Liver (tissue), 8 donors: ENCODE measurements at regions not wholly inside any gene's neighbourhood (a gene's known extent, or its start where the extent isn't known, plus 50 kb on each side); places are given as distances from the start of the nearest gene placed in this dataset.

Experiments
- DNase-seq: peaks from one replicate; pipeline ENCODE4 v3.0.0-alpha.2; 2017; ENCODE audit warnings: low spot score
- H3K27ac ChIP-seq, 2 donors: one replicate each; pipeline ENCODE4 v1.7.0; 2013; ENCODE audit warnings: inconsistent platforms in 2 of 2, low read length in 2 of 2, control low read depth in 1 of 2, low read depth in 1 of 2, mild to moderate bottlenecking in 1 of 2
- H3K27me3 ChIP-seq, 4 donors: one replicate each; pipeline versions ENCODE4 v1.6.1 to v1.7.0; 2013; ENCODE audit warnings: low read length in 3 of 4, inconsistent platforms in 1 of 4, mild to moderate bottlenecking in 1 of 4, moderate library complexity in 1 of 4; ENCODE audit not compliant: control insufficient read depth in 4 of 4, insufficient read depth in 4 of 4
- H3K36me3 ChIP-seq, 4 donors: one replicate each; pipeline versions ENCODE4 v1.6.1 to v1.7.0; 2013; ENCODE audit warnings: low read length in 3 of 4, mild to moderate bottlenecking in 3 of 4, low read depth in 1 of 4, moderate library complexity in 1 of 4; ENCODE audit not compliant: control insufficient read depth in 4 of 4, insufficient read depth in 3 of 4
- H3K4me1 ChIP-seq, 4 donors: one replicate each; pipeline versions ENCODE4 v1.6.1 to v1.7.0; 2013; ENCODE audit warnings: low read length in 3 of 4, mild to moderate bottlenecking in 3 of 4, moderate library complexity in 1 of 4; ENCODE audit not compliant: control insufficient read depth in 4 of 4, insufficient read depth in 4 of 4
- H3K4me3 ChIP-seq, 3 donors: one replicate each; pipeline versions ENCODE4 v1.6.1 to v1.7.0; 2013; ENCODE audit warnings: low read length in 3 of 3, control low read depth in 1 of 3, low read depth in 1 of 3, mild to moderate bottlenecking in 1 of 3
- H3K9ac ChIP-seq, 2 donors: one replicate each; pipeline ENCODE4 v1.7.0; 2013; ENCODE audit warnings: low read length in 2 of 2, mild to moderate bottlenecking in 2 of 2, moderate library complexity in 2 of 2, control low read depth in 1 of 2, low read depth in 1 of 2
- H3K9me3 ChIP-seq, 4 donors: one replicate each; pipeline versions ENCODE4 v1.6.1 to v1.7.0; 2013; ENCODE audit warnings: low read length in 3 of 4; ENCODE audit not compliant: control insufficient read depth in 4 of 4
- EGR1 ChIP-seq, 2 donors: IDR thresholded peaks; 2 replicates each; pipeline ENCODE4 v1.6.1; 2016 to 2018; ENCODE audit warnings: antibody characterized with exemption in 2 of 2, low read depth in 2 of 2
- FOXA1 ChIP-seq: IDR thresholded peaks from 2 replicates; pipeline ENCODE4 v1.6.1; 2016; ENCODE audit warnings: antibody characterized with exemption
- FOXA2 ChIP-seq: IDR thresholded peaks from 2 replicates; pipeline ENCODE4 v1.6.1; 2016; ENCODE audit warnings: antibody characterized with exemption
- GABPA ChIP-seq, 2 donors: IDR thresholded peaks in 1 of 2; conservative IDR thresholded peaks in 1 of 2; 2 replicates each; pipeline ENCODE4 v1.6.1; 2016; ENCODE audit warnings: antibody characterized with exemption in 2 of 2, mild to moderate bottlenecking in 1 of 2, moderate library complexity in 1 of 2
- HNF4A ChIP-seq, 2 donors: conservative IDR thresholded peaks; 2 replicates each; pipeline ENCODE4 v1.6.1; 2016; ENCODE audit warnings: antibody characterized with exemption in 2 of 2, mild to moderate bottlenecking in 2 of 2
- HNF4G ChIP-seq: IDR thresholded peaks from 2 replicates; pipeline ENCODE4 v1.6.1; 2016; ENCODE audit warnings: antibody characterized with exemption
- JUND ChIP-seq, 2 donors: IDR thresholded peaks; 2 replicates each; pipeline ENCODE4 v1.6.1; 2016; ENCODE audit warnings: antibody characterized with exemption in 2 of 2
- MAX ChIP-seq: IDR thresholded peaks from 2 replicates; pipeline ENCODE4 v1.6.1; 2016; ENCODE audit warnings: antibody characterized with exemption
- NR2F2 ChIP-seq: IDR thresholded peaks from 2 replicates; pipeline ENCODE4 v1.6.1; 2016; ENCODE audit warnings: antibody characterized with exemption
- RAD21 ChIP-seq, 2 donors: IDR thresholded peaks; 2 replicates each; pipeline ENCODE4 v1.6.1; 2016; ENCODE audit warnings: antibody characterized with exemption in 2 of 2, mild to moderate bottlenecking in 2 of 2
- REST ChIP-seq: IDR thresholded peaks from 2 replicates; pipeline ENCODE4 v1.6.1; 2016; ENCODE audit warnings: antibody characterized with exemption, mild to moderate bottlenecking
- RXRA ChIP-seq, 2 donors: IDR thresholded peaks; 2 replicates each; pipeline ENCODE4 v1.6.1; 2017 to 2018; ENCODE audit warnings: antibody characterized with exemption in 2 of 2, mild to moderate bottlenecking in 1 of 2
- SP1 ChIP-seq: IDR thresholded peaks from 2 replicates; pipeline ENCODE4 v1.6.1; 2018; ENCODE audit warnings: antibody characterized with exemption, mild to moderate bottlenecking
- TAF1 ChIP-seq: conservative IDR thresholded peaks from 2 replicates; pipeline ENCODE4 v1.6.1; 2016; ENCODE audit warnings: antibody characterized with exemption, mild to moderate bottlenecking
- YY1 ChIP-seq: IDR thresholded peaks from 2 replicates; pipeline ENCODE4 v1.6.1; 2016; ENCODE audit warnings: antibody characterized with exemption, mild to moderate bottlenecking
- WGBS: extraction: QIAGEN DNeasy Blood & Tissue Kit; methylation state at CpG from one replicate; pipeline ENCODE4 v1.1.7; 2013; 5-methylcytosine and 5-hydroxymethylcytosine counted together
- TF ChIP-seq, protein P1 (sequence below): IDR thresholded peaks from 2 replicates; pipeline ENCODE4 v1.6.1; 2016; ENCODE audit warnings: antibody characterized with exemption
- TF ChIP-seq, protein P2 (sequence below): fragments of 150-350 bp; IDR thresholded peaks from 2 replicates; pipeline ENCODE4 v1.5.1; 2017; ENCODE audit warnings: improper control_type of control experiment, low read depth, low read length; ENCODE audit not compliant: missing input control
- TF ChIP-seq, protein P3 (sequence below): IDR thresholded peaks from 2 replicates; pipeline ENCODE4 v1.6.1; 2016; ENCODE audit warnings: antibody characterized with exemption
- donor health status: healthy.
- donor health status: healthy.
- donor health status: healthy.
- donor health status: healthy.
- donor health status: healthy.

GRCh38 chr13:31063772-31064171, 97.9 kb downstream of the HSPH1 start:
- H3K27me3 ChIP-seq, result peaks cover 0 to 4% (median 0%) of the 10 kb centered on the region in 4 donors
- H3K9ac ChIP-seq, result no peak overlapping the region
- H3K9me3 ChIP-seq, result peaks cover 0 to 3% (median under 1%) of the 10 kb centered on the region in 4 donors
- no peak overlapping the region for H3K4me3 ChIP-seq
- TF ChIP-seq JUND (IDR thresholded peaks at IDR 0.05) (no peak), HNF4G (no peak), REST (no peak), SP1 (no peak), MAX (no peak)
- H3K27ac ChIP-seq, result no peak overlapping the region
- H3K36me3 ChIP-seq, result no peaks in the 10 kb centered on the region
- no peaks in the 10 kb centered on the region for H3K4me1 ChIP-seq
- no peak for DNase-seq
- WGBS, result 85% methylated on average over 1 of the region's 1 CpG

DNA sequence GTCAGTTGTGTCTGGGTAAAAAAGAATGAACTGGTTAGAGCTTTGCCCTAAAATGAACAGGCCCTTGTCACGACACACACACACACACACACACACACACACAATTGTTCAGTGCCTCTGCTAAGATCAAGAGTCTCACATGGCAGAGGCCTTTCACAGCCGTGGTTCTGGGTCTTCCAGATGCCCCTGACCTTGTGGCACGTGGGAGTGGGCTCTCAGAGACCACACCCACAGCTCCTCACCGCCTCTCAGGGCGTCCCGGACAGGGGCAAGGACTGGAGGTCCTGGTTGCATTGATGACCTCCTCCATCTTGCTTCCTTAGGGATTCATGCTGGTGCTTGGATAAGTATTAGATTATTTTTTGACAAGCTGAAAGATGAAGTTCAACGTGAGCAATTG, 101.0 kb downstream of the HSPH1 start:
- Histone ChIP-seq H3K4me3 (no peak overlapping the region), H3K4me1 (no peaks in the 10 kb centered on the region), H3K9ac (no peak overlapping the region), H3K27ac (no peak overlapping the region), H3K36me3 (no peaks in the 10 kb centered on the region), H3K27me3 (peaks cover 0 to 4% (median 0%) of the 10 kb centered on the region in 4 donors), H3K9me3 (peaks cover 0 to 3% (median under 1%) of the 10 kb centered on the region in 4 donors)
- 68% methylated on average over 7 of the region's 7 CpGs for WGBS
- TF ChIP-seq, protein P1, sequence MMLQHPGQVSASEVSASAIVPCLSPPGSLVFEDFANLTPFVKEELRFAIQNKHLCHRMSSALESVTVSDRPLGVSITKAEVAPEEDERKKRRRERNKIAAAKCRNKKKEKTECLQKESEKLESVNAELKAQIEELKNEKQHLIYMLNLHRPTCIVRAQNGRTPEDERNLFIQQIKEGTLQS, result no peak
- TF ChIP-seq NR2F2 (no peak), MAX (no peak), FOXA1 (no peak), RXRA (IDR thresholded peaks at IDR 0.05) (no peak), EGR1 (IDR thresholded peaks at IDR 0.05; ENCODE audit: low read depth in 2 of 2) (no peak), YY1 (no peak), HNF4G (no peak), FOXA2 (no peak), GABPA (IDR thresholded peaks at IDR 0.05 in 1 of 2, conservative IDR thresholded peaks at IDR 0.05 in 1 of 2) (no peak), HNF4A (conservative IDR thresholded peaks at IDR 0.05) (no peak), TAF1 (no peak), RAD21 (IDR thresholded peaks at IDR 0.05) (no peak), REST (no peak), JUND (IDR thresholded peaks at IDR 0.05) (no peak), SP1 (no peak)
- TF ChIP-seq, protein P2, sequence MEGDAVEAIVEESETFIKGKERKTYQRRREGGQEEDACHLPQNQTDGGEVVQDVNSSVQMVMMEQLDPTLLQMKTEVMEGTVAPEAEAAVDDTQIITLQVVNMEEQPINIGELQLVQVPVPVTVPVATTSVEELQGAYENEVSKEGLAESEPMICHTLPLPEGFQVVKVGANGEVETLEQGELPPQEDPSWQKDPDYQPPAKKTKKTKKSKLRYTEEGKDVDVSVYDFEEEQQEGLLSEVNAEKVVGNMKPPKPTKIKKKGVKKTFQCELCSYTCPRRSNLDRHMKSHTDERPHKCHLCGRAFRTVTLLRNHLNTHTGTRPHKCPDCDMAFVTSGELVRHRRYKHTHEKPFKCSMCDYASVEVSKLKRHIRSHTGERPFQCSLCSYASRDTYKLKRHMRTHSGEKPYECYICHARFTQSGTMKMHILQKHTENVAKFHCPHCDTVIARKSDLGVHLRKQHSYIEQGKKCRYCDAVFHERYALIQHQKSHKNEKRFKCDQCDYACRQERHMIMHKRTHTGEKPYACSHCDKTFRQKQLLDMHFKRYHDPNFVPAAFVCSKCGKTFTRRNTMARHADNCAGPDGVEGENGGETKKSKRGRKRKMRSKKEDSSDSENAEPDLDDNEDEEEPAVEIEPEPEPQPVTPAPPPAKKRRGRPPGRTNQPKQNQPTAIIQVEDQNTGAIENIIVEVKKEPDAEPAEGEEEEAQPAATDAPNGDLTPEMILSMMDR, result no peak
- TF ChIP-seq, protein P3, sequence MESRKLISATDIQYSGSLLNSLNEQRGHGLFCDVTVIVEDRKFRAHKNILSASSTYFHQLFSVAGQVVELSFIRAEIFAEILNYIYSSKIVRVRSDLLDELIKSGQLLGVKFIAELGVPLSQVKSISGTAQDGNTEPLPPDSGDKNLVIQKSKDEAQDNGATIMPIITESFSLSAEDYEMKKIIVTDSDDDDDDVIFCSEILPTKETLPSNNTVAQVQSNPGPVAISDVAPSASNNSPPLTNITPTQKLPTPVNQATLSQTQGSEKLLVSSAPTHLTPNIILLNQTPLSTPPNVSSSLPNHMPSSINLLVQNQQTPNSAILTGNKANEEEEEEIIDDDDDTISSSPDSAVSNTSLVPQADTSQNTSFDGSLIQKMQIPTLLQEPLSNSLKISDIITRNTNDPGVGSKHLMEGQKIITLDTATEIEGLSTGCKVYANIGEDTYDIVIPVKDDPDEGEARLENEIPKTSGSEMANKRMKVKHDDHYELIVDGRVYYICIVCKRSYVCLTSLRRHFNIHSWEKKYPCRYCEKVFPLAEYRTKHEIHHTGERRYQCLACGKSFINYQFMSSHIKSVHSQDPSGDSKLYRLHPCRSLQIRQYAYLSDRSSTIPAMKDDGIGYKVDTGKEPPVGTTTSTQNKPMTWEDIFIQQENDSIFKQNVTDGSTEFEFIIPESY, result no peak
- DNase-seq, result no peak
